ELF-1 (cell line): ENCODE measurements at regions not wholly inside any gene's neighbourhood (a gene's known extent, or its start where the extent isn't known, plus 50 kb on each side); places are given as distances from the start of the nearest gene placed in this dataset.

Experiments
- DNase-seq: peaks from one replicate; pipeline ENCODE4 v3.0.0-alpha.2; 2016; ENCODE audit warnings: low read depth, low spot score

- DNase-seq = no peak
Measured at GRCh38 chr7:114112806-114113205, 194.0 kb upstream of the PPP1R3A start.

- no peak for DNase-seq
Measured at GRCh38 chr7:114110666-114111065, 191.9 kb upstream of the PPP1R3A start.

DNA sequence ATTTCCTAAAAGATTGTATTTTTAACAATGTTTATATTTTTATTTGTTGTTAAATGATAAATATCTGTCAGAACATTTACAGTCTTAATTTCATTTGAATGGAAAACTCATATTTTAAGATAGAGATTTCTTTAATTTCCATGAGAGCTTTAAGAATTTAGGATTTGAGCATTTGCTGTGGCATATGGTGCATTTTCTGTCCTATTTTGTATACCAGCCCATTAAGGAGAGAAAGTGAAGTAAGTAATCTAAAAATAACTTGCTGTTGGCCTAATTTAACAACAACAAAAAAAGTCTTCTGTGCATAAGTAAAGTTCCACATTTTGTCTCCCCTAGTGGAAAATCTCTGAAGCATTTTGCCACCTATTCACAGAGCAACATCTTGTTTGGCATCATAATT is 190.9 kb upstream of the PPP1R3A start:
- DNase-seq = no peak

GRCh38 chr7:114109304-114109703 is 190.5 kb upstream of the PPP1R3A start:
- DNase-seq = no peak

- no peak for DNase-seq
Measured at GRCh38 chr7:114108510-114108909, 189.7 kb upstream of the PPP1R3A start.

DNA sequence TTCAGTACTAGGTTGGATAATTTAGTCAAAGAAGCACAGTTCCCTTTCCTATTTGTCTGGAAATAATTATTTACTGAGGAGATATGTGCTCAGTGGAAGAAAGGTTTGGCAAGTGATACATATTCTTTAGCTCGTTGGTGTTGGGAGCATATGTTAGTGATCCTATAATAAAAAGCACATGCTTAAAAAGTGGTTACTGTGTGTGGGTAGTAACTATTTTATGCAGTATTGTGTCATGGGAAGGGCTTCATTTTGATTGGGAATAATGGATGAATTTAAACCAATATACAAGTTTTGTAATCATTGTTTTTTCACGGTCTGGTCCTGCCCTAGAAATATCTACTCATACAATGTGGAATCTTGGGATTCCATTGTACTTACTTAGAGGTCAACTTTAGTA is 188.7 kb upstream of the PPP1R3A start:
- DNase-seq = no peak

GRCh38 chr7:114104035-114104434 is 185.2 kb upstream of the PPP1R3A start:
- no peak for DNase-seq

DNA sequence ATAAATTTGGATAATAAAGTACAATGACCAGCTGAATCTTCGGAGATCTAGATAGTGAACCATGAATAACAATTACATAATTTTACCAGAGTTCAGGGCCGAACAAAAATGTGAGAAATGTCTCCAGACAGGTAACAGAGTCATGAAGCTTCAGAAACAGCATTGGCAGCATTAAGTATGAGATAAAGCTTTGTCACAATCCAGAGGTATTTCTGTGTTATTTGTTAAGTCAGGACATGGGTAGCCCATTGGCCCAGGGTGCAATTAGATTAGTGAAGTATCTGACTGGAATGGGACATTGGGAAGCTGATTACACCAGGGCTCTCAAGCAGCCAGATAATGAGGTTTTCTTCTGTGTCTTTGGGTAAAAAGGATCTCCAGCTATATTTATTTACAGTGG is 184.2 kb upstream of the PPP1R3A start:
- no peak for DNase-seq

DNA sequence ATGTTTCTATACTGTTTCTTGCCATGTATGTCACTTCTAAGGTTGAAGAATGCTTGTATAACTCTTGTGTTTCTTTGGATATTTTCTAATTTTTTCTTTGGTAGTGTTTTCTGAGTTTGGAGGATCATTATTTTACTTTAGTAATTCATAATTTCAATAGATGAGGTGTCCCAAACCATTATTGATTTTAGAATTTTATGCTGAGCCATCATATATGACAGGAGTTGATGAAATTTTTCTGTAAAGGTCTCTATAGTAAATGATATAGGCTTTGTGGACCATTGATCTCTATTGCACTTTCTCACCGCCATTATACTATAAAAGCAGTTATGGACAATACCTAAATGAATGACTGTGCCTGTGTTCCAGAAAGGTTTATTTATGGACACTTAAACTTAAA is 183.3 kb upstream of the PPP1R3A start:
- no peak for DNase-seq

GRCh38 chr7:114100810-114101209 is 182.0 kb upstream of the PPP1R3A start:
- no peak for DNase-seq

- no peak for DNase-seq
Measured at GRCh38 chr7:114099337-114099736, 180.5 kb upstream of the PPP1R3A start.

- DNase-seq = no peak
Measured at GRCh38 chr7:114095885-114096284, 177.1 kb upstream of the PPP1R3A start.

- no peak for DNase-seq
Measured at GRCh38 chr7:114088470-114088940, 169.7 kb upstream of the PPP1R3A start.

- DNase-seq = peak; percentile 39
Measured at GRCh38 chr7:114087653-114088469, 169.1 kb upstream of the PPP1R3A start.

- DNase-seq = peak; percentile 22
Measured at GRCh38 chr7:114086914-114087652, 168.3 kb upstream of the PPP1R3A start.

GRCh38 chr7:114086537-114086913 is 167.7 kb upstream of the PPP1R3A start:
- peak; percentile 15 for DNase-seq

GRCh38 chr7:114085592-114086501 is 167.0 kb upstream of the PPP1R3A start:
- DNase-seq = peak; percentile 86

DNA sequence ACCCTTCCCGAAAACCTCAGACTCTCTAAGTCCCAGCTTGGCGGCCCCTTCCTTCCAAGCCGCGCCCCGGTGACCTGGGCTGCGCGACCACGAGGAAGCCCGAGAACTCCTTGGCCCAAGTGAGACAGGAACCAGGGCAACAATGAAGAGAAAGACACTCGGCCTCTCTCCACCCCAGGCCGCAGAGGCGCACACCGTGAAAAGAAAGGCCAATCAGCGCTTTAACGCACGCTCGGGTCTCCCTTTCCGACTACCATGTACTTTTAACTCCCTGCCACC is 166.4 kb upstream of the PPP1R3A start:
- no peak for DNase-seq

GRCh38 chr7:114084472-114085312 is 165.9 kb upstream of the PPP1R3A start:
- peak; percentile 64 for DNase-seq

GRCh38 chr7:114084002-114084471 is 165.2 kb upstream of the PPP1R3A start:
- DNase-seq = no peak
